ENCODE measurements at regions not wholly inside any gene's neighbourhood (a gene's known extent, or its start where the extent isn't known, plus 50 kb on each side); places are given as distances from the start of the nearest gene placed in this dataset.

GRCh38 chr14:98847521-98848468 is 424.2 kb downstream of the BCL11B start:
- H4K91ac ChIP-seq (ENCODE audit: low read depth, low read length): no peak overlapping the region
- WGBS (ENCODE audit: extremely low coverage, insufficient coverage, insufficient read length): no CpG with 5 or more reads among the region's 11 CpGs
- no peaks in the 10 kb centered on the region for H3K9me3 ChIP-seq (ENCODE audit: insufficient read depth, low read depth, low read length)
- H3K79me1 ChIP-seq (ENCODE audit: low read length): no peaks in the 10 kb centered on the region
- H3K4me2 ChIP-seq (ENCODE audit: low read length): no peak overlapping the region
- H3K4me3 ChIP-seq (ENCODE audit: low read depth, low read length): no peak overlapping the region
- no peak overlapping the region for H2BK5ac ChIP-seq (ENCODE audit: low read depth, low read length, poor library complexity)
- no peak overlapping the region for H2BK12ac ChIP-seq (ENCODE audit: low read length)
- H3K23ac ChIP-seq (ENCODE audit: low read length): no peak overlapping the region
- H3K4me1 ChIP-seq (ENCODE audit: control insufficient read depth in 1 of 2, insufficient read depth in 2 of 2, low read length in 2 of 2): peaks cover 0 to 3% of the 10 kb centered on the region in 2 experiments
- no peaks in the 10 kb centered on the region for H3K36me3 ChIP-seq (ENCODE audit: control insufficient read depth in 1 of 2, insufficient read depth in 2 of 2, low read length in 2 of 2)
- no peak overlapping the region for H3K9ac ChIP-seq (ENCODE audit: low read length)
- no peak for DNase-seq
- H3K79me2 ChIP-seq (ENCODE audit: control insufficient read depth, insufficient read depth, low read length, poor library complexity): no peaks in the 10 kb centered on the region
- no peak overlapping the region for H2BK120ac ChIP-seq (ENCODE audit: insufficient read depth, low read length, poor library complexity)
- no peak overlapping the region for H2AFZ ChIP-seq (ENCODE audit: insufficient read depth, low read length, poor library complexity)
- no peak overlapping the region for H2AK5ac ChIP-seq (ENCODE audit: low read length)
- no peak overlapping the region for H3K27ac ChIP-seq (ENCODE audit: low read depth, low read length)
- H4K12ac ChIP-seq (ENCODE audit: low read depth, low read length): no peak overlapping the region
- no peaks in the 10 kb centered on the region for H3K27me3 ChIP-seq (ENCODE audit: insufficient read depth, low read length)
- H4K8ac ChIP-seq (ENCODE audit: low read depth, low read length): no peak overlapping the region
- no peak overlapping the region for H3K14ac ChIP-seq (ENCODE audit: low read length)
- H3K4ac ChIP-seq (ENCODE audit: low read depth, low read length): no peak overlapping the region
- no peak overlapping the region for H3K18ac ChIP-seq (ENCODE audit: low read length)

GRCh38 chr14:98853063-98853729 is 418.8 kb downstream of the BCL11B start:
- H4K91ac ChIP-seq (ENCODE audit: low read depth, low read length): no peak overlapping the region
- no peaks in the 10 kb centered on the region for H3K9me3 ChIP-seq (ENCODE audit: insufficient read depth, low read depth, low read length)
- H3K14ac ChIP-seq (ENCODE audit: low read length): no peak overlapping the region
- no peak overlapping the region for H3K4me2 ChIP-seq (ENCODE audit: low read length)
- H3K79me2 ChIP-seq (ENCODE audit: control insufficient read depth, insufficient read depth, low read length, poor library complexity): no peaks in the 10 kb centered on the region
- no peak overlapping the region for H3K27ac ChIP-seq (ENCODE audit: low read depth, low read length)
- no peak overlapping the region for H3K18ac ChIP-seq (ENCODE audit: low read length)
- no peak overlapping the region for H2AFZ ChIP-seq (ENCODE audit: insufficient read depth, low read length, poor library complexity)
- no peak for DNase-seq
- no peaks in the 10 kb centered on the region for H3K27me3 ChIP-seq (ENCODE audit: insufficient read depth, low read length)
- no peak overlapping the region for H2AK5ac ChIP-seq (ENCODE audit: low read length)
- H3K36me3 ChIP-seq (ENCODE audit: control insufficient read depth in 1 of 2, insufficient read depth in 2 of 2, low read length in 2 of 2): no peaks in the 10 kb centered on the region
- no peak overlapping the region for H3K23ac ChIP-seq (ENCODE audit: low read length)
- no peak overlapping the region for H3K4me3 ChIP-seq (ENCODE audit: low read depth, low read length)
- peaks cover 0 to 3% of the 10 kb centered on the region in 2 experiments for H3K4me1 ChIP-seq (ENCODE audit: control insufficient read depth in 1 of 2, insufficient read depth in 2 of 2, low read length in 2 of 2)
- no peak overlapping the region for H4K12ac ChIP-seq (ENCODE audit: low read depth, low read length)
- no peak overlapping the region for H3K9ac ChIP-seq (ENCODE audit: low read length)
- no peak overlapping the region for H2BK5ac ChIP-seq (ENCODE audit: low read depth, low read length, poor library complexity)
- H2BK12ac ChIP-seq (ENCODE audit: low read length): no peak overlapping the region
- H3K4ac ChIP-seq (ENCODE audit: low read depth, low read length): no peak overlapping the region
- H2BK120ac ChIP-seq (ENCODE audit: insufficient read depth, low read length, poor library complexity): no peak overlapping the region
- H3K79me1 ChIP-seq (ENCODE audit: low read length): no peaks in the 10 kb centered on the region
- H4K8ac ChIP-seq (ENCODE audit: low read depth, low read length): no peak overlapping the region
- WGBS (ENCODE audit: extremely low coverage, insufficient coverage, insufficient read length): no CpG with 5 or more reads among the region's 10 CpGs

GRCh38 chr14:98855926-98856715 is 415.9 kb downstream of the BCL11B start:
- Histone ChIP-seq H3K4me2 (ENCODE audit: low read length) (no peak overlapping the region), H3K14ac (ENCODE audit: low read length) (no peak overlapping the region), H3K9me3 (ENCODE audit: insufficient read depth, low read depth, low read length) (no peaks in the 10 kb centered on the region), H3K23ac (ENCODE audit: low read length) (no peak overlapping the region), H3K27ac (ENCODE audit: low read depth, low read length) (no peak overlapping the region), H4K12ac (ENCODE audit: low read depth, low read length) (no peak overlapping the region), H4K8ac (ENCODE audit: low read depth, low read length) (no peak overlapping the region), H3K4ac (ENCODE audit: low read depth, low read length) (no peak overlapping the region), H3K4me1 (ENCODE audit: control insufficient read depth in 1 of 2, insufficient read depth in 2 of 2, low read length in 2 of 2) (peaks cover 0 to 3% of the 10 kb centered on the region in 2 experiments), H3K79me2 (ENCODE audit: control insufficient read depth, insufficient read depth, low read length, poor library complexity) (no peaks in the 10 kb centered on the region), H3K36me3 (ENCODE audit: control insufficient read depth in 1 of 2, insufficient read depth in 2 of 2, low read length in 2 of 2) (no peaks in the 10 kb centered on the region), H2BK5ac (ENCODE audit: low read depth, low read length, poor library complexity) (no peak overlapping the region), H2AK5ac (ENCODE audit: low read length) (no peak overlapping the region), H3K79me1 (ENCODE audit: low read length) (no peaks in the 10 kb centered on the region), H3K9ac (ENCODE audit: low read length) (no peak overlapping the region), H4K91ac (ENCODE audit: low read depth, low read length) (no peak overlapping the region), H2AFZ (ENCODE audit: insufficient read depth, low read length, poor library complexity) (no peak overlapping the region), H3K4me3 (ENCODE audit: low read depth, low read length) (no peak overlapping the region), H2BK120ac (ENCODE audit: insufficient read depth, low read length, poor library complexity) (no peak overlapping the region), H3K27me3 (ENCODE audit: insufficient read depth, low read length) (no peaks in the 10 kb centered on the region), H3K18ac (ENCODE audit: low read length) (no peak overlapping the region), H2BK12ac (ENCODE audit: low read length) (no peak overlapping the region)
- no CpG with 5 or more reads among the region's 13 CpGs for WGBS (ENCODE audit: extremely low coverage, insufficient coverage, insufficient read length)
- DNase-seq: no peak

- H3K79me2 ChIP-seq (ENCODE audit: control insufficient read depth, insufficient read depth, low read length, poor library complexity): no peaks in the 10 kb centered on the region
- H4K91ac ChIP-seq (ENCODE audit: low read depth, low read length): no peak overlapping the region
- H3K36me3 ChIP-seq (ENCODE audit: control insufficient read depth in 1 of 2, insufficient read depth in 2 of 2, low read length in 2 of 2): no peaks in the 10 kb centered on the region
- H3K4me1 ChIP-seq (ENCODE audit: control insufficient read depth in 1 of 2, insufficient read depth in 2 of 2, low read length in 2 of 2): no peaks in the 10 kb centered on the region
- H2AK5ac ChIP-seq (ENCODE audit: low read length): no peak overlapping the region
- H3K4me2 ChIP-seq (ENCODE audit: low read length): no peak overlapping the region
- WGBS (ENCODE audit: extremely low coverage, insufficient coverage, insufficient read length): no CpG with 5 or more reads among the region's 7 CpGs
- H3K23ac ChIP-seq (ENCODE audit: low read length): no peak overlapping the region
- H3K27me3 ChIP-seq (ENCODE audit: insufficient read depth, low read length): no peaks in the 10 kb centered on the region
- H4K8ac ChIP-seq (ENCODE audit: low read depth, low read length): no peak overlapping the region
- no peak overlapping the region for H2BK120ac ChIP-seq (ENCODE audit: insufficient read depth, low read length, poor library complexity)
- H2BK5ac ChIP-seq (ENCODE audit: low read depth, low read length, poor library complexity): no peak overlapping the region
- H3K9ac ChIP-seq (ENCODE audit: low read length): no peak overlapping the region
- no peaks in the 10 kb centered on the region for H3K79me1 ChIP-seq (ENCODE audit: low read length)
- H3K4me3 ChIP-seq (ENCODE audit: low read depth, low read length): no peak overlapping the region
- H2BK12ac ChIP-seq (ENCODE audit: low read length): no peak overlapping the region
- no peak overlapping the region for H3K18ac ChIP-seq (ENCODE audit: low read length)
- H4K12ac ChIP-seq (ENCODE audit: low read depth, low read length): no peak overlapping the region
- H3K14ac ChIP-seq (ENCODE audit: low read length): no peak overlapping the region
- DNase-seq: no peak
- no peak overlapping the region for H3K27ac ChIP-seq (ENCODE audit: low read depth, low read length)
- no peak overlapping the region for H2AFZ ChIP-seq (ENCODE audit: insufficient read depth, low read length, poor library complexity)
- no peaks in the 10 kb centered on the region for H3K9me3 ChIP-seq (ENCODE audit: insufficient read depth, low read depth, low read length)
- no peak overlapping the region for H3K4ac ChIP-seq (ENCODE audit: low read depth, low read length)
Measured at GRCh38 chr14:98858158-98858557, 413.8 kb downstream of the BCL11B start.
